ENCODE measurements at regions not wholly inside any gene's neighbourhood (a gene's known extent, or its start where the extent isn't known, plus 50 kb on each side); places are given as distances from the start of the nearest gene placed in this dataset.

DNA sequence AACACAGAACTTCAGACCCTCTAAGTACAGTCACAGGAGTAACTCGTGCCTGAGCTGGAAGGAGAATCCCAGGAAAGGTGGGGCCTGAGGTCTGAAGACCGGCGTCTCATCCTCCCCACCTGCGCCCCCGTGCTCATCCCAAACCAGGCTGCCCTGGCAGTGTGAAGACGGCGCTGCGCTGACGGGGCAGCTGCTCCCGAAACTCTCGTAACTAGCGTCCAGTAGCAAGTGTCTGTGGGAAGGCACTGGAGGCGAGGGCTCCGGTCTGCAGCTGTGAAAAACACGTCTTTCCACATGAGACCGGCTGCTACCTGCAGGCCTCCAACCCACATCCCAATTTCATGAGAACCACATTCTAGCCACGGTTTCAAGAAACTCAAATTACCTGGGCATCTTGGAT lies 136.6 kb upstream of the RNF32 start:
- Histone ChIP-seq H3K4me3 (no peak overlapping the region), H3K27ac (ENCODE audit: low read depth) (no peak overlapping the region), H2AFZ (no peak overlapping the region), H3F3A (replicated peaks; ENCODE audit: low read depth) (no peaks in the 10 kb centered on the region), H3K27me3 (ENCODE audit: insufficient read depth) (no peaks in the 10 kb centered on the region), H4K20me1 (replicated peaks; ENCODE audit: insufficient read depth) (no peaks in the 10 kb centered on the region), H3K9me2 (ENCODE audit: insufficient read depth) (no peaks in the 10 kb centered on the region), H3K79me2 (replicated peaks; ENCODE audit: insufficient read depth) (no peaks in the 10 kb centered on the region), H3K4me1 (ENCODE audit: insufficient read depth) (no peaks in the 10 kb centered on the region), H3K4me2 (no peak overlapping the region), H3K36me3 (ENCODE audit: insufficient read depth) (no peaks in the 10 kb centered on the region)
- H3K4me1 Mint-ChIP-seq = no peaks in the 10 kb centered on the region
- no peak overlapping the region for H3K4me3 Mint-ChIP-seq
- ATAC-seq (no peak), DNase-seq (ENCODE audit: low spot score) (no peak)
- H3K9me3 Mint-ChIP-seq = peaks cover 5% of the 10 kb centered on the region; the same call in 2 of the 3 replicates
- TF ChIP-seq JUNB (IDR thresholded peaks at IDR 0.05; ENCODE audit: unreplicated experiment) = no peak
- TF ChIP-seq EZH2phosphoT487 (IDR thresholded peaks at IDR 0.05; ENCODE audit: unreplicated experiment) = no peak
- TF ChIP-seq, protein P1, sequence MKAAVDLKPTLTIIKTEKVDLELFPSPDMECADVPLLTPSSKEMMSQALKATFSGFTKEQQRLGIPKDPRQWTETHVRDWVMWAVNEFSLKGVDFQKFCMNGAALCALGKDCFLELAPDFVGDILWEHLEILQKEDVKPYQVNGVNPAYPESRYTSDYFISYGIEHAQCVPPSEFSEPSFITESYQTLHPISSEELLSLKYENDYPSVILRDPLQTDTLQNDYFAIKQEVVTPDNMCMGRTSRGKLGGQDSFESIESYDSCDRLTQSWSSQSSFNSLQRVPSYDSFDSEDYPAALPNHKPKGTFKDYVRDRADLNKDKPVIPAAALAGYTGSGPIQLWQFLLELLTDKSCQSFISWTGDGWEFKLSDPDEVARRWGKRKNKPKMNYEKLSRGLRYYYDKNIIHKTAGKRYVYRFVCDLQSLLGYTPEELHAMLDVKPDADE (IDR thresholded peaks at IDR 0.05) = no peak
- TF ChIP-seq, protein P2, sequence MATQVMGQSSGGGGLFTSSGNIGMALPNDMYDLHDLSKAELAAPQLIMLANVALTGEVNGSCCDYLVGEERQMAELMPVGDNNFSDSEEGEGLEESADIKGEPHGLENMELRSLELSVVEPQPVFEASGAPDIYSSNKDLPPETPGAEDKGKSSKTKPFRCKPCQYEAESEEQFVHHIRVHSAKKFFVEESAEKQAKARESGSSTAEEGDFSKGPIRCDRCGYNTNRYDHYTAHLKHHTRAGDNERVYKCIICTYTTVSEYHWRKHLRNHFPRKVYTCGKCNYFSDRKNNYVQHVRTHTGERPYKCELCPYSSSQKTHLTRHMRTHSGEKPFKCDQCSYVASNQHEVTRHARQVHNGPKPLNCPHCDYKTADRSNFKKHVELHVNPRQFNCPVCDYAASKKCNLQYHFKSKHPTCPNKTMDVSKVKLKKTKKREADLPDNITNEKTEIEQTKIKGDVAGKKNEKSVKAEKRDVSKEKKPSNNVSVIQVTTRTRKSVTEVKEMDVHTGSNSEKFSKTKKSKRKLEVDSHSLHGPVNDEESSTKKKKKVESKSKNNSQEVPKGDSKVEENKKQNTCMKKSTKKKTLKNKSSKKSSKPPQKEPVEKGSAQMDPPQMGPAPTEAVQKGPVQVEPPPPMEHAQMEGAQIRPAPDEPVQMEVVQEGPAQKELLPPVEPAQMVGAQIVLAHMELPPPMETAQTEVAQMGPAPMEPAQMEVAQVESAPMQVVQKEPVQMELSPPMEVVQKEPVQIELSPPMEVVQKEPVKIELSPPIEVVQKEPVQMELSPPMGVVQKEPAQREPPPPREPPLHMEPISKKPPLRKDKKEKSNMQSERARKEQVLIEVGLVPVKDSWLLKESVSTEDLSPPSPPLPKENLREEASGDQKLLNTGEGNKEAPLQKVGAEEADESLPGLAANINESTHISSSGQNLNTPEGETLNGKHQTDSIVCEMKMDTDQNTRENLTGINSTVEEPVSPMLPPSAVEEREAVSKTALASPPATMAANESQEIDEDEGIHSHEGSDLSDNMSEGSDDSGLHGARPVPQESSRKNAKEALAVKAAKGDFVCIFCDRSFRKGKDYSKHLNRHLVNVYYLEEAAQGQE (IDR thresholded peaks at IDR 0.05; ENCODE audit: unreplicated experiment) = no peak
- TF ChIP-seq, protein P3, sequence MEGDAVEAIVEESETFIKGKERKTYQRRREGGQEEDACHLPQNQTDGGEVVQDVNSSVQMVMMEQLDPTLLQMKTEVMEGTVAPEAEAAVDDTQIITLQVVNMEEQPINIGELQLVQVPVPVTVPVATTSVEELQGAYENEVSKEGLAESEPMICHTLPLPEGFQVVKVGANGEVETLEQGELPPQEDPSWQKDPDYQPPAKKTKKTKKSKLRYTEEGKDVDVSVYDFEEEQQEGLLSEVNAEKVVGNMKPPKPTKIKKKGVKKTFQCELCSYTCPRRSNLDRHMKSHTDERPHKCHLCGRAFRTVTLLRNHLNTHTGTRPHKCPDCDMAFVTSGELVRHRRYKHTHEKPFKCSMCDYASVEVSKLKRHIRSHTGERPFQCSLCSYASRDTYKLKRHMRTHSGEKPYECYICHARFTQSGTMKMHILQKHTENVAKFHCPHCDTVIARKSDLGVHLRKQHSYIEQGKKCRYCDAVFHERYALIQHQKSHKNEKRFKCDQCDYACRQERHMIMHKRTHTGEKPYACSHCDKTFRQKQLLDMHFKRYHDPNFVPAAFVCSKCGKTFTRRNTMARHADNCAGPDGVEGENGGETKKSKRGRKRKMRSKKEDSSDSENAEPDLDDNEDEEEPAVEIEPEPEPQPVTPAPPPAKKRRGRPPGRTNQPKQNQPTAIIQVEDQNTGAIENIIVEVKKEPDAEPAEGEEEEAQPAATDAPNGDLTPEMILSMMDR (conservative IDR thresholded peaks at IDR 0.05; ENCODE audit: low read depth in 2 of 2) = no peak
- TF ChIP-seq ZNF114 (CRISPR knock-in tag; IDR thresholded peaks at IDR 0.05) = no peak
- no peak for TF ChIP-seq STAT1 (IDR thresholded peaks at IDR 0.05; ENCODE audit: unreplicated experiment)
- no peak for TF ChIP-seq EZH2 (IDR thresholded peaks at IDR 0.05; ENCODE audit: low read depth, unreplicated experiment)
- TF ChIP-seq POLR2AphosphoS5 (IDR thresholded peaks at IDR 0.05; ENCODE audit: low read depth) = no peak
- no peak for TF ChIP-seq ZNF331 (CRISPR knock-in tag; IDR thresholded peaks at IDR 0.05; ENCODE audit: low read depth)
- TF ChIP-seq NANOG (IDR thresholded peaks at IDR 0.05; ENCODE audit: borderline replicate concordance) = no peak
- TF ChIP-seq CREB1 (CRISPR knock-in tag; IDR thresholded peaks at IDR 0.05; ENCODE audit: low read depth) = no peak
- no peaks in the 10 kb centered on the region for H3K36me3 Mint-ChIP-seq (ENCODE audit: low read depth)
- no peak overlapping the region for H3K27ac Mint-ChIP-seq
- peaks cover 1% of the 10 kb centered on the region for H3K27me3 Mint-ChIP-seq (ENCODE audit: insufficient read depth, low read depth, poor library complexity)

All from GM23338 (cell line).